Right atrium auricular region (tissue), 2 donors: ENCODE measurements at regions not wholly inside any gene's neighbourhood (a gene's known extent, or its start where the extent isn't known, plus 50 kb on each side); places are given as distances from the start of the nearest gene placed in this dataset.

ENCODE experiments used
- DNase-seq: peaks from one replicate; pipeline ENCODE4 v3.0.0-alpha.2; 2019; ENCODE audit warnings: low spot score
- H3K27ac ChIP-seq, 2 donors: fragments of 200-600 bp; sonication (generic); 1 replicate in 1 of 2; 2 replicates in 1 of 2; pipeline ENCODE4 v1.5.1; 2016 to 2019
- H3K27me3 ChIP-seq, 2 donors: fragments of 200-600 bp; sonication (generic); one replicate each; pipeline versions ENCODE4 v1.5.1 to v1.6.0; 2017 to 2019
- H3K36me3 ChIP-seq: fragments of 200-600 bp; sonication (generic); one replicate; pipeline ENCODE4 v1.5.1; 2016
- H3K4me1 ChIP-seq, 2 donors: fragments of 200-600 bp; sonication (generic); one replicate each; pipeline versions ENCODE4 v1.5.1 to v1.6.0; 2017 to 2019
- H3K4me3 ChIP-seq, 2 donors: fragments of 200-600 bp; sonication (generic); 1 replicate in 1 of 2; 2 replicates in 1 of 2; pipeline ENCODE4 v1.5.1; 2017 to 2019; ENCODE audit warnings: mild to moderate bottlenecking in 1 of 2, moderate library complexity in 1 of 2
- H3K9me3 ChIP-seq, 2 donors: fragments of 200-600 bp; sonication (generic); one replicate each; pipeline ENCODE4 v1.5.1; 2019
- CTCF ChIP-seq, 2 donors: fragments of 200-600 bp; sonication (generic); IDR thresholded peaks; one replicate each; pipeline ENCODE4 v1.5.1; 2019; ENCODE audit warnings: antibody characterized with exemption in 2 of 2

GRCh38 chr14:22190411-22191191, 398.4 kb downstream of the DAD1 start:
- DNase-seq, result no peak
- H3K27me3 ChIP-seq, result no peaks in the 10 kb centered on the region
- no peak for TF ChIP-seq CTCF (IDR thresholded peaks at IDR 0.05)
- no peaks in the 10 kb centered on the region for H3K9me3 ChIP-seq
- no peak overlapping the region for H3K4me3 ChIP-seq
- H3K27ac ChIP-seq, result no peak overlapping the region
- H3K4me1 ChIP-seq, result no peaks in the 10 kb centered on the region
- no peaks in the 10 kb centered on the region for H3K36me3 ChIP-seq

- H3K4me1 ChIP-seq, result no peaks in the 10 kb centered on the region
- H3K9me3 ChIP-seq, result no peaks in the 10 kb centered on the region
- no peak overlapping the region for H3K27ac ChIP-seq
- TF ChIP-seq CTCF (IDR thresholded peaks at IDR 0.05), result no peak
- no peak for DNase-seq
- no peak overlapping the region for H3K4me3 ChIP-seq
- H3K27me3 ChIP-seq, result no peaks in the 10 kb centered on the region
- H3K36me3 ChIP-seq, result no peaks in the 10 kb centered on the region
These were observed 399.1 kb downstream of the DAD1 start for GRCh38 chr14:22189881-22190280.

GRCh38 chr14:22188318-22188717, 400.7 kb downstream of the DAD1 start:
- TF ChIP-seq CTCF (IDR thresholded peaks at IDR 0.05), result no peak
- Histone ChIP-seq H3K4me1 (no peaks in the 10 kb centered on the region), H3K36me3 (no peaks in the 10 kb centered on the region), H3K27me3 (no peaks in the 10 kb centered on the region), H3K27ac (no peak overlapping the region), H3K4me3 (no peak overlapping the region), H3K9me3 (no peaks in the 10 kb centered on the region)
- DNase-seq, result no peak

GRCh38 chr14:22185789-22186188, 403.2 kb downstream of the DAD1 start:
- no peak for TF ChIP-seq CTCF (IDR thresholded peaks at IDR 0.05)

GRCh38 chr14:22185191-22185590, 403.8 kb downstream of the DAD1 start:
- no peaks in the 10 kb centered on the region for H3K4me1 ChIP-seq
- TF ChIP-seq CTCF (IDR thresholded peaks at IDR 0.05), result no peak
- no peak for DNase-seq

More at GRCh38 chr14:22185789-22186188, 403.2 kb downstream of the DAD1 start:
- H3K36me3 ChIP-seq, result no peaks in the 10 kb centered on the region
- no peak for DNase-seq
- no peaks in the 10 kb centered on the region for H3K27me3 ChIP-seq
- H3K4me1 ChIP-seq, result no peaks in the 10 kb centered on the region
- no peak overlapping the region for H3K27ac ChIP-seq
- no peaks in the 10 kb centered on the region for H3K9me3 ChIP-seq
- H3K4me3 ChIP-seq, result no peak overlapping the region

GRCh38 chr14:22184830-22185168, 404.2 kb downstream of the DAD1 start:
- DNase-seq, result no peak
- Histone ChIP-seq H3K36me3 (no peaks in the 10 kb centered on the region), H3K27me3 (no peaks in the 10 kb centered on the region), H3K9me3 (no peaks in the 10 kb centered on the region), H3K4me1 (no peaks in the 10 kb centered on the region), H3K27ac (no peak overlapping the region), H3K4me3 (no peak overlapping the region)
- TF ChIP-seq CTCF (IDR thresholded peaks at IDR 0.05), result no peak

More at GRCh38 chr14:22185191-22185590, 403.8 kb downstream of the DAD1 start:
- Histone ChIP-seq H3K9me3 (no peaks in the 10 kb centered on the region), H3K27me3 (no peaks in the 10 kb centered on the region), H3K4me3 (no peak overlapping the region), H3K27ac (no peak overlapping the region), H3K36me3 (no peaks in the 10 kb centered on the region)
